Stimulated activated CD4-positive, alpha-beta T cell treated with anti-CD3 and anti-CD28 coated beads, Interleukin-12 subunit alpha, Interleukin-12 subunit beta, amount 100 ng/mL, for 4 hours (primary cell): ENCODE measurements at regions not wholly inside any gene's neighbourhood (a gene's known extent, or its start where the extent isn't known, plus 50 kb on each side); places are given as distances from the start of the nearest gene placed in this dataset.

ENCODE experiments used
- DNase-seq: peaks from one replicate; pipeline ENCODE4 v3.0.0-alpha.2; 2020

DNA sequence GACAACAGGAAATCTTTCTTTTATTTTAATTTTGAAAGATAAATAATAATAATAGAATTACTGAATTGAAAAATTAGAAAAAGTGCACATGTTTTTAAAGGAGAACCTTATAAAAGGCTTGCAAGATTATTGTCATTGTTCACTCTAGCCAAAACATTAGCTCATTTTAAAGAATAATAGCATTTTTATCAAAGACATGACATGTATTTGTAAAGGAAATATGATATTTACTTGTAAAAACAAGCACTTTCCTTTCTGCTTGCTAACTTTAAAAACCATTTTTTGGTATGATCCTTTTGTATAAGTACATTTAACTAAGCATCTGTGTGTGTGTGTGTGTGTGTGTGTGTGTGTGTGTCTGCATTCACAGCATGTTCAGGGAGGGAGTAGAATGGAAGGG, 156.3 kb upstream of the C1orf87 start:
- no peak for DNase-seq

- no peak for DNase-seq
Observed at GRCh38 chr1:60228041-60228491, 154.5 kb upstream of the C1orf87 start.

GRCh38 chr1:60227601-60228000, 154.0 kb upstream of the C1orf87 start:
- DNase-seq, result no peak

- DNase-seq, result no peak
Observed at GRCh38 chr1:60225486-60225885, 151.9 kb upstream of the C1orf87 start.

DNA sequence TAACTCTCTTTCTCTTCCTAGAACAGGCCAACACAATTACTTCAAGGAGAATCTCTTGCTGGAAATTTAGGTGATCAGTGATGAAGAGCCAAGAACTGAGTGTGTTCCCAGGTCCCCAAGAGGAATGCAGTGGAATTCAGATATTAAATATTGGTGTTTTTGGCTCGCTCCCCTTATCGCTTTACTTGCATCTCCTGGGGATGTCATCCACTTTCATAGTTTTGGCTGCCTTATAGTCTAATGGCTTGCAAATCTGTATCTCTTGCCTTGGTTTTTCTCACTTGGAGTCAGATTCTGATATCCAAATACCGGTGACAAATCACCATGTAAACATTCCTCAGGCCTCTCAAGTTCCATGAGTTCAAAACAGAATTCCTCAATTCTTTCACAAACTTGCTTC, 151.0 kb upstream of the C1orf87 start:
- no peak for DNase-seq

GRCh38 chr1:60223158-60223557, 149.6 kb upstream of the C1orf87 start:
- DNase-seq, result no peak

- DNase-seq, result no peak
Observed at GRCh38 chr1:60222360-60223115, 149.0 kb upstream of the C1orf87 start.

DNA sequence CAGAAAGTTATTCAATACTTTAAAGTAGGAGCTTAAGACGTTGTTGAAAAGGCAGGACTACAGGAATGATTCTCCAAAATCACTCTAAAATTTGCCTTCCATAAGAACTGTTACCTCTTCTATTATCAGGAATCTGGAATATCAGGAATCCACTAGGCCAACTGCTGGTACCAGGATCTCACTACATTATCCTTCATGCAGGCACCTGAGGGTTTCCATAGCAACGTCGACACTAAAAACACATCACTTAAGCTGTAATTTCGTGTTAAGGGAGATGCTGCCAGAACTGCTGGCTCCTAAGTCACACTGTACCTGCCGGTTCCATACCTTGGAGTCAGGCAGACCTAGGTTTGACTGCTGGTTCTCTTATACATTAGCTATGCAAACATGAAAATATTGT, 139.7 kb upstream of the C1orf87 start:
- no peak for DNase-seq

GRCh38 chr1:60196026-60196425, 122.5 kb upstream of the C1orf87 start:
- DNase-seq, result no peak

DNA sequence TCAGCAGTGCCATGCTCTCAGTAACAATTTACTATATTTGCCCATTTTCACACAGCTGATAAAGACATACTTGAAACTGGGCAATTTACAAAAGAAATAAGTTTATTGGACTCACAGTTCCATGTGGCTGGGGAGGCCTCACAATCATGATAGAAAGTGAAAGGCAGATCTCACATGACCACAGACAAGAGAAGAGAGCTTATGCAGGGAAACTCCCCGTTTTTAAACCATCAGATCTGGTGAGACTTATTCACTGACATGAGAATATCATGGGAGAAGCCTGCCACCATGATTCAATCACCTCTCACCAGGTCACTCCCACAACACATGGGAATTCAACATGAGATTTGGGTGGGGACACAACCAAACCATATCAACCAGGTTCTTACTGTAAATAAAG, 112.1 kb upstream of the C1orf87 start:
- DNase-seq, result no peak

DNA sequence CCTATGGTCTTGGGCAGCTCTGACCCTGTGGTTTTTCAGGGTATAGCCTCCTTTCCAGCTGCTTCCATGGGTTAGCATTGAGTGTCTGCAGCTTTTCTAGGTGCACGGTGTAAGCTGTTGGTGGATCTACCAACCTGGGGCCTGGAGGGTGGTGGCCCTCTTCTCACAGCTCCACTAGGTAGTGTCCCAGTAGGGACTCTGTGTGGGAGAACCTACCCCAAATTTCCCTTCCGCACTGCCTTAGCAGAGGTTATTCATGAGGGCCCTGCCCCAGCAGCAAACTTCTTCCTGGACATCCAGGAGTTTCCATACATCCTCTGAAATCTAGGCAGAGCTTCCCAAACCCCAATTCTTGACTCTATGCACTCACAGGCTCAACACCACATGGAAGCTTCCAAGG, 111.0 kb upstream of the C1orf87 start:
- no peak for DNase-seq

DNA sequence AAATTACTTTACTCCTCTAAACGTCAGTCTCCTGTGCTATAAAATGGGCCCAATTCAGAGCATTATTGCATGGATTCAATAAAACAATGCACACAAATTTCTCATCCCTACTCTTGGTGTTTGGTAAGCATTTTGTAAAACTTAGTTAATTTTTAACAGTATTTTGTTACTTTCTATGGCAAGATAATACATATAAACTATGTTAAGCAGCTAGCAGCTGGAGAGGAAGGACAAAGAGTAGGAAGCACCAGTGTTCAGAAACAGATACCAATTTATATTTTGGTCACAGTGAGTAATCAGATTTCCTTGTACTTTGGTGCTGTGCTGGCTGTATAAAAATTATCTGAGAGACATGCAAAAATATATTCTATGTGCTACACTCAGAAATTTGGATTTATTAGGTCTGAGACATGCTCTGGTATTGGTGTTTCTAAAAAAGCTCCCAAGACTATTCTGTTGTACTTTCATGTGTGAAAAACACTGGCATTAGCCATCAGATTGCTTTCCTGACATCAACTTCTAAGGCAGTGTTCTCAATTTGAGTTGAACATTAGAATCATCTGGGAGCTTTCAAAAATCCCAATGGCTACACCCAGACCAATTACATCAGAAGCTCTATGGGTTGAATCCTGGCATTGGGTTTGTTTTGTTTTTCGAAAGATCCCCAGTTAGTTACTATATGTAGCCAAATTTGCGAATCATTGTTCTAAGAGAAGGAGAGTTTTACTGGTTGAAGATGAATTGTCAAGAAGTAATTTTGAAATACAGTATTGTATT, 100.3 kb upstream of the C1orf87 start:
- no peak for DNase-seq

DNA sequence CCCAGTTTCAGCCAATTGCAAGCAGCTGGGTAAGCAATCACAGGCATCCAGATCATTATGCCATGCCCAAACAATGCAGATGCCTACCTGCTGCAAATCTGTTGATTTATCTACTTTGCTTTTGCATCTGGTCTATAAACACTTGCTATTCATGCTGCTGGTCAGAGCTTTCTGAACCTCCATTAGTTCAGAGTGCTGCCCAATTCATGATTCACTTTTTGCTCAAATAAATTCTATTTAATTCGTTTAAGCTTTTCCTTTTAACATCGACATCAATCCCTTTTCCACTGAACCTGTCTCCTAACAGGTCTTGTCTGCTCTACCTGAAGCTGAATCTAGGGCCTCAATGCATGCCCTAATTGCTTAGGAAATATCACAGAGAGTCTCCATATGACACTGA, 99.4 kb upstream of the C1orf87 start:
- no peak for DNase-seq

DNA sequence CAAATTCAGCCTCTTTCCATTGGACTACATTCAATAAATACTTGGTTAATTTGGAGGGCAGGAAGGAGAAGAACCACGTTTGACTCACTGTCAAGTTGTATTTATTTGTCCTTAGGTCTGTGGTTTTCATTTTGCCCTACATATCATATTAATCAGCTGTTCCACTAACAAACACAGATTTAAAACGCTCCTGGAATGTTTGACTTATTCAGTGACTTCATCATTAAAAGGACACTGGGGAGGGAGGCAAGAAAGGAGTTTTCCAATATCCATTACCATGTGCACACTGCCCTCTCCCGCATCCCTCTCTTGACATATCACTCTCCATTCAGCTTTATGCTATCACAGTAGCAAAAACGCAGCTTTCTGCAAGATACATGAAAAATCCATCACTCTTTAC, 98.2 kb upstream of the C1orf87 start:
- no peak for DNase-seq

- no peak for DNase-seq
Observed at GRCh38 chr1:60170709-60171108, 97.1 kb upstream of the C1orf87 start.

- DNase-seq, result no peak
Observed at GRCh38 chr1:60169206-60169605, 95.6 kb upstream of the C1orf87 start.

DNA sequence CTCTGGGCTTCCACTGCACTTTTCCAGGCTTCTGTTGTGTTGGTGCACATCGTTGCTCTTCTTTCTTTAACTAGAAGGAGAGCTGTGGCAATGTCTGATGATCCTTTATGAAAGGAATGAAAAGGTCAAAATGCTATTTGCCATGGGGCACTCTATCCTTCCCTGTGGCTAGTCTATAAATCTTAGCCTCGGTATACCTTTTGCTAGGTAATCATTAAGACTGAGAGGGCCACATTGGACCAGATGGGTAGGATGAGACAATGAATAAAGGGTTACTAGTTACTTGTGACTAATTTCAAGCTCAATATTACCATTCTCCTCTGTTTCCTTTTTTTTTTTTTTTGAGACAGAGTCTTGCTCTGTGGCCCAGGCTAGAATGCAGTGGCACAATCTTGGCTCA, 89.4 kb upstream of the C1orf87 start:
- no peak for DNase-seq

GRCh38 chr1:60160141-60160540, 86.6 kb upstream of the C1orf87 start:
- DNase-seq, result no peak

GRCh38 chr1:60156371-60156770, 82.8 kb upstream of the C1orf87 start:
- no peak for DNase-seq

DNA sequence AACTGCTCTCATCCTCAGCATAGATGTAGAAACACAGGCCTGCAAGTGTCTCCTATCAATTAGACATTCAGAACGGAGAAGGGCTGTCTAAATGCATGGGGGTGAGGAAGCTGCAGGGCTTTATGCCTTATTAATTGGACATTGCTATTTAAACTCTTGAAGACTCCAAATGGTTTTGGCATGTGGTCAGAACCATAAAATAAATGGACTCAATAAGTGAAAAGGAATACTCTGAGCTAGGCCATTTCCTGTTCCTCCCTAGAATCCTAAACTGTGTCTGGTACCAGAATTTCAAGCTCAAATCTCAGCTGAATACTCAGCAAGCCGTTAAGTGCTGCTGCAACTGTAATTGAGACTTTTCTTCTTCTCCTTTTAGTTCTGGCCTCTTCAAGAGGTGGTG, 80.4 kb upstream of the C1orf87 start:
- DNase-seq, result no peak

- no peak for DNase-seq
Observed at GRCh38 chr1:60152891-60153290, 79.3 kb upstream of the C1orf87 start.

DNA sequence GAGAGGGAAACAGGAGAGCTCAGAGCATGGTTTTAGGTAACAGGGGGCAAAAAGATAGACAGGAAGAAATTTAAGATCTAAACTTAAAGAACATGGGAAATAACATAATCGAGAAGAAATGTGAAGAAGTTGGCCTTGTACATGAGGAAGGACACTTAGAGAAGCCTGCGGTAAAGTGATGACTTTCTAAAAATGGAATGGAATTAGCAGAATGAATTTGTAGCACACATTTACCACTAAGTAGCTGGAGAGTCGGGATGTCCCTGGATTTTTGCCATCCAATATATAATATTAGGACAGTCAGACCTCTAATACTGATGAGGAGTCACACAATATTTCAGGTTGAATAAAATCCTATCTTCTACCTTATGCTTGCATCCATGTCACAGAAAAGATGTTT, 77.7 kb upstream of the C1orf87 start:
- no peak for DNase-seq

DNA sequence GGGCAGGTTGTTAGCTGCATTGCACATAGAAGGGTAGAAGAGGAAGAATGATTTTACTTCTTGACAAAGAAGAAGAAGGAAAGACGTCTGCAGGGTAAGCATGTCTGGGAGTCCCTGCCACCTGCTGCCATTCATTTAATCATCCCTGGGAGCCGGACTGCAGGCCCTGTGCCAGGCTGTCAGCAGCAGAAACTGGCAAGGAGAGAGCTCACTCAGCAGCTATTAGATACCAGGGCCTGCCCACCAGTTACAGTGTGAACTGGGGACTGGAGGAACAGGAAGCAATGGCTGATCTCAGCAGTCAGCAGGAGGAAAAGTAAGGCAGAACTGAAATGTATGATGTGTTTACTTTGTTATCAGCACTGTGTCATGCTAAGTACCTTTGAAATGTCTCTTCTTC, 75.7 kb upstream of the C1orf87 start:
- DNase-seq, result no peak

DNA sequence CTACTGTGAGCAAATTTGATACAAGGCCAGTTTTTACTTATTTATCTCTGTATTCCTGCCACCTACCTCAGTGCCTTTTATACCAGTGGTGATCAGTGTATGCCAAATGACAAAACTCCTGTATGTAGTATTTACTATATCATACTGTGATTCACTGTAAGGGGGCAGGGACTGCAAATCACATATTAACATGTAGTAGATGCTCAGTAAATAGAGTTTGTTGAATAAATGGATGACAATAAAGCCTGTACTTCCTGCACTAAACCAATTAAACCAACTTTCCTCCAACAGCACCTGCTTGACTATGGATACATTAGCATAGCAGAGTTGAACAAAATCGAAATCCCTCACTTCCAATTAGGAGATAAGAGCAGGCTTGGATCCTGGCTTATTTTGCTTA, 73.3 kb upstream of the C1orf87 start:
- DNase-seq, result no peak

GRCh38 chr1:60145771-60146170, 72.2 kb upstream of the C1orf87 start:
- DNase-seq, result no peak
